ENCODE measurements at regions not wholly inside any gene's neighbourhood (a gene's known extent, or its start where the extent isn't known, plus 50 kb on each side); places are given as distances from the start of the nearest gene placed in this dataset.

DNA sequence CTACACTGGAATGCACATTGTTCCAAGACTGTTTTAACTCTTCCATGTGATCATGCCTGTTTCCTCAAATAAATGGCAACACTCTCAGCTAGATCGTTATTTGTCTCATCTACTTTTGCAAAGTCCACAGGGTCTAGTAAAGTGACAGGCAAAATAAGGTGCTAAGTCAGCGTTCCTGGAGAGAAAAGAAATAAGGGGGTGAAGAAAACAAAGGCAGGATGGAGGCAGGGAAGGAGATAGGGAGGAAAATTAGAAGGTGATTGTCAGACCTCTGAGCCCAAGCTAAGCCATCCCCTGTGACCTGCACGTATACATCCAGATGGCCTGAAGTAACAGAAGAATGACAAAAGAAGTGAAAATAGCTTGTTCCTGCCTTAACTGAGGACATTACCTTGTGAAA is 132.1 kb downstream of the RAB38 start:
- TF ChIP-seq, protein P1, sequence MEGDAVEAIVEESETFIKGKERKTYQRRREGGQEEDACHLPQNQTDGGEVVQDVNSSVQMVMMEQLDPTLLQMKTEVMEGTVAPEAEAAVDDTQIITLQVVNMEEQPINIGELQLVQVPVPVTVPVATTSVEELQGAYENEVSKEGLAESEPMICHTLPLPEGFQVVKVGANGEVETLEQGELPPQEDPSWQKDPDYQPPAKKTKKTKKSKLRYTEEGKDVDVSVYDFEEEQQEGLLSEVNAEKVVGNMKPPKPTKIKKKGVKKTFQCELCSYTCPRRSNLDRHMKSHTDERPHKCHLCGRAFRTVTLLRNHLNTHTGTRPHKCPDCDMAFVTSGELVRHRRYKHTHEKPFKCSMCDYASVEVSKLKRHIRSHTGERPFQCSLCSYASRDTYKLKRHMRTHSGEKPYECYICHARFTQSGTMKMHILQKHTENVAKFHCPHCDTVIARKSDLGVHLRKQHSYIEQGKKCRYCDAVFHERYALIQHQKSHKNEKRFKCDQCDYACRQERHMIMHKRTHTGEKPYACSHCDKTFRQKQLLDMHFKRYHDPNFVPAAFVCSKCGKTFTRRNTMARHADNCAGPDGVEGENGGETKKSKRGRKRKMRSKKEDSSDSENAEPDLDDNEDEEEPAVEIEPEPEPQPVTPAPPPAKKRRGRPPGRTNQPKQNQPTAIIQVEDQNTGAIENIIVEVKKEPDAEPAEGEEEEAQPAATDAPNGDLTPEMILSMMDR (IDR thresholded peaks at IDR 0.05; ENCODE audit: borderline replicate concordance, extremely low read depth, insufficient read depth) = no peak
- Histone ChIP-seq H3K27ac (ENCODE audit: low read depth in 2 of 2, low read length in 2 of 2) (no peak overlapping the region), H3K36me3 (ENCODE audit: control insufficient read depth in 2 of 3, insufficient read depth in 3 of 3, low read length in 3 of 3) (no peaks in the 10 kb centered on the region), H3K27me3 (ENCODE audit: control insufficient read depth, insufficient read depth, low read length) (no peaks in the 10 kb centered on the region), H3K4me1 (ENCODE audit: control insufficient read depth in 2 of 3, insufficient read depth in 2 of 3, low read depth in 1 of 3, low read length in 3 of 3) (no peaks in the 10 kb centered on the region), H3K9me3 (ENCODE audit: control insufficient read depth in 2 of 3, insufficient read depth in 1 of 3, low read length in 3 of 3) (no peaks in the 10 kb centered on the region), H3K4me3 (ENCODE audit: low read length in 3 of 3) (no peak overlapping the region), H3K9ac (ENCODE audit: low read length in 3 of 3) (no peak overlapping the region)
- intact Hi-C loops (cut with DNase I) = no loop called here
- no peak for FAIRE-seq
- no peak for DNase-seq

DNA sequence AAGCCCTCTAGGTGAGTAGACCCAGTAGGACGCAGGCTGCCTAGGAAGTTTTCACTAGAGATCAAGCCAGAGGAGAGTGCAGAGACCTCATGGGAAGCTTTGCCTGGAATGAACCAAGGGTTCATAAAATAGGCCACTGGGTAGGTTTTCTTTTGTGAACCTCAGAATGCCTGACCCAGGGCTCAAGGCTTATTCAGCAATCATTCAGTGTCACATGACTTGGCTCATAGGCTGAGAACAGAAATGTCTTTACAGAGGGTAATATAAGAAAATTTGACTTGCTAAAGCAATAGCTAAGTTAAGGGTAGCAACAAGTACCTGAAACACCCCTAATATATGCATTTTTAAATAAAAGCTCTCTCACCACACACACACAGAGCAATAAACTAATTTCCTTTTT is 132.6 kb downstream of the RAB38 start:
- DNase-seq (peak in 1 of 5 donors; percentile 9), FAIRE-seq (no peak)
- Histone ChIP-seq H3K4me1 (ENCODE audit: control insufficient read depth in 2 of 3, insufficient read depth in 2 of 3, low read depth in 1 of 3, low read length in 3 of 3) (no peaks in the 10 kb centered on the region), H3K36me3 (ENCODE audit: control insufficient read depth in 2 of 3, insufficient read depth in 3 of 3, low read length in 3 of 3) (no peaks in the 10 kb centered on the region), H3K4me3 (ENCODE audit: low read length in 3 of 3) (no peak overlapping the region), H3K27ac (ENCODE audit: low read depth in 2 of 2, low read length in 2 of 2) (no peak overlapping the region), H3K27me3 (ENCODE audit: control insufficient read depth, insufficient read depth, low read length) (no peaks in the 10 kb centered on the region), H3K9me3 (ENCODE audit: control insufficient read depth in 2 of 3, insufficient read depth in 1 of 3, low read length in 3 of 3) (no peaks in the 10 kb centered on the region), H3K9ac (ENCODE audit: low read length in 3 of 3) (no peak overlapping the region)
- intact Hi-C loops (cut with DNase I) = no loop called here
- TF ChIP-seq, protein P1 (IDR thresholded peaks at IDR 0.05; ENCODE audit: borderline replicate concordance, extremely low read depth, insufficient read depth) = no peak

DNA sequence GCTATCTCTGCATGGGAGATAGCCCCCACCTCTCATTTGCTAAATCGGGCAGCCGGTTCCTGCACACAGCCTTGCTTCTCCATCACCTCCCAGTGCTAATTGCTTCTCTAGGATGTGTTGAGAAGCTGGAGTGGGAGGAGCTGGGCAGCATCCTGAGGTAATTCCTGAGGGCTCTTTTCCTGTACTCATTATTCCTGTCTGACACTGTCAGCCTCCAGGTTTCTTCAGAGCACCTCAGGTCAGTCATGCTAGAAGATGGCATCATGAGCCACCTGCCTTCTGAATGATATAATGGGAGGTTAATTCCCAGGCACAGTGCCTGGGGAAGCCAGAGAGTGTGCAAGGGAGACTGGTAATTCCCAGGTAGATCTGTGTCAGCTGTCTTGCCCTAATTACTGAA is 133.0 kb downstream of the RAB38 start:
- no peak overlapping the region for H3K27ac ChIP-seq (ENCODE audit: low read depth in 2 of 2, low read length in 2 of 2)
- TF ChIP-seq, protein P1 (IDR thresholded peaks at IDR 0.05; ENCODE audit: borderline replicate concordance, extremely low read depth, insufficient read depth) = no peak
- intact Hi-C loops (cut with DNase I) = no loop called here
- H3K36me3 ChIP-seq (ENCODE audit: control insufficient read depth in 2 of 3, insufficient read depth in 3 of 3, low read length in 3 of 3) = no peaks in the 10 kb centered on the region
- no peaks in the 10 kb centered on the region for H3K9me3 ChIP-seq (ENCODE audit: control insufficient read depth in 2 of 3, insufficient read depth in 1 of 3, low read length in 3 of 3)
- H3K4me1 ChIP-seq (ENCODE audit: control insufficient read depth in 2 of 3, insufficient read depth in 2 of 3, low read depth in 1 of 3, low read length in 3 of 3) = no peaks in the 10 kb centered on the region
- DNase-seq (no peak), FAIRE-seq (no peak)
- H3K9ac ChIP-seq (ENCODE audit: low read length in 3 of 3) = no peak overlapping the region
- no peaks in the 10 kb centered on the region for H3K27me3 ChIP-seq (ENCODE audit: control insufficient read depth, insufficient read depth, low read length)
- H3K4me3 ChIP-seq (ENCODE audit: low read length in 3 of 3) = no peak overlapping the region

DNA sequence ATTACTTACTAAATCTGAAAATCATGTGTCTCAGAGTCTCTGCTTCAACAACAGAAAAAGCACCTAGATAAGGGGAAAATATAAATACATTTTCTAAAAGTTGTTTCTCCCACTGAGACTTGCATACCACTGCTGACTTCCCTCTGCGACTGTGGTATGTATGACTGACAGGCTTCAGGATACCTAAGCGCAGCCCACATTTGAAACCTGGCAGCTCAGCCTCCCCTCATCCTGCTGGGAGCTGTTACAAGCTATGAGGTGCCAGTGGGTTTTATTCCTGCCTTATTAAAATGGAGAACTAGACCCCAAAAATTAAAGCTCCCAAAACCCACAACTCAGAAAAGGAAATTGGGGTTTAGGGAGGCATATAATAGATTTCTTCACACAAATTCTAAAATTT is 133.6 kb downstream of the RAB38 start:
- no peaks in the 10 kb centered on the region for H3K27me3 ChIP-seq (ENCODE audit: control insufficient read depth, insufficient read depth, low read length)
- no peaks in the 10 kb centered on the region for H3K4me1 ChIP-seq (ENCODE audit: control insufficient read depth in 2 of 3, insufficient read depth in 2 of 3, low read depth in 1 of 3, low read length in 3 of 3)
- DNase-seq (no peak), FAIRE-seq (no peak)
- H3K4me3 ChIP-seq (ENCODE audit: low read length in 3 of 3) = no peak overlapping the region
- TF ChIP-seq, protein P1 (IDR thresholded peaks at IDR 0.05; ENCODE audit: borderline replicate concordance, extremely low read depth, insufficient read depth) = no peak
- no peaks in the 10 kb centered on the region for H3K9me3 ChIP-seq (ENCODE audit: control insufficient read depth in 2 of 3, insufficient read depth in 1 of 3, low read length in 3 of 3)
- no peaks in the 10 kb centered on the region for H3K36me3 ChIP-seq (ENCODE audit: control insufficient read depth in 2 of 3, insufficient read depth in 3 of 3, low read length in 3 of 3)
- H3K27ac ChIP-seq (ENCODE audit: low read depth in 2 of 2, low read length in 2 of 2) = no peak overlapping the region
- H3K9ac ChIP-seq (ENCODE audit: low read length in 3 of 3) = no peak overlapping the region
- intact Hi-C loops (cut with DNase I) = no loop called here
